ENCODE measurements at regions not wholly inside any gene's neighbourhood (a gene's known extent, or its start where the extent isn't known, plus 50 kb on each side); places are given as distances from the start of the nearest gene placed in this dataset.

DNA sequence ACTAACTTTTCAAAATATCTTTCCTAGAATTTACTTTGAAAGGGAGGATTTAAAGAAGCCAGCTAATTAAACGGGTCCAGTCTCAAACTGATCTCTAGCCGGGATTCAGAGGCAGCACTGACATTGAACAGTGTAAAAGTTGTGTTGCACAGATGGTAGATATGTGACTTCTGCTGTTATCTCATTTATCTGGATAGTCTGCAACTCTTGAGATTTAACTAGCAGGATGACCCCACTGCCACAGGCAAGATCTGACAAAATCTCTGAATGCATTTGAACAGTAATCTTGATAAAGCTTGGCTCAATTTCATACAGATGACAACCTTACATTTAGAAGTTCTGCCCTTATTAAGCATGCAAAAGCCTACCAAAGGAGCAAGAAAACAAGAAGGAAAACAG, 138.0 kb upstream of the CPNE8 start:
- DNase-seq (ENCODE audit: extremely low read depth, low read depth): no peak
- H3K4me3 ChIP-seq (replicated peaks; ENCODE audit: low read depth, low read length): no peak overlapping the region
- TF ChIP-seq, protein P1, sequence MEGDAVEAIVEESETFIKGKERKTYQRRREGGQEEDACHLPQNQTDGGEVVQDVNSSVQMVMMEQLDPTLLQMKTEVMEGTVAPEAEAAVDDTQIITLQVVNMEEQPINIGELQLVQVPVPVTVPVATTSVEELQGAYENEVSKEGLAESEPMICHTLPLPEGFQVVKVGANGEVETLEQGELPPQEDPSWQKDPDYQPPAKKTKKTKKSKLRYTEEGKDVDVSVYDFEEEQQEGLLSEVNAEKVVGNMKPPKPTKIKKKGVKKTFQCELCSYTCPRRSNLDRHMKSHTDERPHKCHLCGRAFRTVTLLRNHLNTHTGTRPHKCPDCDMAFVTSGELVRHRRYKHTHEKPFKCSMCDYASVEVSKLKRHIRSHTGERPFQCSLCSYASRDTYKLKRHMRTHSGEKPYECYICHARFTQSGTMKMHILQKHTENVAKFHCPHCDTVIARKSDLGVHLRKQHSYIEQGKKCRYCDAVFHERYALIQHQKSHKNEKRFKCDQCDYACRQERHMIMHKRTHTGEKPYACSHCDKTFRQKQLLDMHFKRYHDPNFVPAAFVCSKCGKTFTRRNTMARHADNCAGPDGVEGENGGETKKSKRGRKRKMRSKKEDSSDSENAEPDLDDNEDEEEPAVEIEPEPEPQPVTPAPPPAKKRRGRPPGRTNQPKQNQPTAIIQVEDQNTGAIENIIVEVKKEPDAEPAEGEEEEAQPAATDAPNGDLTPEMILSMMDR (IDR thresholded peaks at IDR 0.05; ENCODE audit: low read depth, low read length, missing control alignments): no peak

DNA sequence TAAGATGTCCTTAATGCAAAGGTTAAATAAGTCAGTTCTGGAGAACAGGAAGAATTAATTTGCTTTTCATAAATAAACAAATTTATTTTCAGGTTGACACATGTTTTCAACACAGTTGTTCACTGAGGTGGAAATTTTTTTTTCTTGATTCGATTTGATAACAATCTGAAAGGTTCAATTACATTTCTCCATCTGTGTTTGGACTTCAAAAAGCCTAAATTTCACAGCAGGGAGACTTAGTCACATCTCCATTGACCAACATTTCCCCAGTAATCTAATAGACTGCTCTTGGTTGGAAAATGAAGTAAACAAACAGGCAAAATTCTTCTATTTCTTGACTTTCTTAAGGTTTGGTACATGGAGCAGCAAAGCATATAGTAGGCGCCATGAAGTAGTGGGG, 134.9 kb upstream of the CPNE8 start:
- DNase-seq (ENCODE audit: extremely low read depth, low read depth): no peak
- TF ChIP-seq, protein P1 (IDR thresholded peaks at IDR 0.05; ENCODE audit: low read depth, low read length, missing control alignments): no peak
- H3K4me3 ChIP-seq (replicated peaks; ENCODE audit: low read depth, low read length): no peak overlapping the region

DNA sequence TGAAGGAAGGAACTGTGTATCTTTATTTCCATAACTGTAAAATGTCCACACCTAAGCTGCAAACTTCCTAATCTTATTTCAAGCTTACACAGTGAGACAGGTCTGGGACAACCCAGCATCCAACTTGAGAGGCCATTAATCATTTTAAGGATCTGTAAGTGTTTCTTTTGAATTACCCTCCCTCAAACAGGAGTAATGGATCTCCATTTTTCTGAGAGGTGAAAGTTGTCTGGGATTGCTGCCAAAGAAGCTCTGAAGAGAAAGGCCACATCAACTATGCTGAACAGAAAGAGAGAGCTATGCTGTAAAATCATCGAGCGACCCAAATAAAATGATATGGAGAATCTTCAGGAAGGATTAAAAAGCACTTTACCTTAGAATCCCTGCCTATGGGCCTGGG, 131.7 kb upstream of the CPNE8 start:
- TF ChIP-seq, protein P1 (IDR thresholded peaks at IDR 0.05; ENCODE audit: low read depth, low read length, missing control alignments): no peak
- no peak overlapping the region for H3K4me3 ChIP-seq (replicated peaks; ENCODE audit: low read depth, low read length)
- DNase-seq (ENCODE audit: extremely low read depth, low read depth): no peak

DNA sequence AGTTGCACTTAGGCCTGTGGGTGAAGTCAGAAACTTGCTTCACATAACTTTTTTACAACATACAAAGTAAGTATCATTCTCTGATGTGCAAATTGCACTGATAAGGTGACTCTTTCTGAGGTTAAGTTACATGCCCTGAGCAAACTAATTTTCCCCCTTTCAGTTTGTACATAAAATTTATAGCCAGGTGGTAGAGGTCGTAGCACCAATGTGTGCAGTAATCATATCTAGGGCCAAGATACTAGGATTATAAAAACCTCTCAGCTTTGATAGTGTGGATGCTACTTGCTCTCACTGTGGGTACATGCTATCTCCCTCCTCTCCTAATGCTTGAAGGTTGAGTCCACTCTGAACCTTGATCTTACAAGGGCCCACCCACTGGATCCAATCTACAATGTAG, 130.7 kb upstream of the CPNE8 start:
- DNase-seq (ENCODE audit: extremely low read depth, low read depth): no peak
- TF ChIP-seq, protein P1 (IDR thresholded peaks at IDR 0.05; ENCODE audit: low read depth, low read length, missing control alignments): no peak
- H3K4me3 ChIP-seq (replicated peaks; ENCODE audit: low read depth, low read length): no peak overlapping the region

DNA sequence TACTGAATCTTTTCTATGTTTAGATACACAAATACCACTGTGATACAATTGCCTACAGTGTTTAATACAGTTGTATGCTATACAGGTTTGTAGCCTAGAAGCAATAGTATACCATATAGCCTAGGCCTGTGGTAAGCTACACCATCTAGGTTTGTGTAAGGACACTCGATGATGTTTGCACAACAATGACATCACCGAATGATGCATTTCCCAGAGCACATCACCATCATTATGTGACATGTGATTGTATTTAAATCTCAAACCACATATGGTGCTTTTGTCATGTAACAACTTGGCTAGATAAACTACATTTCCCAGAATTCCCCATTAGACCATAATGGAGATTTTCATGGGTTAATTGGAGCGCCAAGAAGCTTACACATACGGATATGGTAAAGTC, 128.4 kb upstream of the CPNE8 start:
- TF ChIP-seq, protein P1 (IDR thresholded peaks at IDR 0.05; ENCODE audit: low read depth, low read length, missing control alignments): no peak
- no peak overlapping the region for H3K4me3 ChIP-seq (replicated peaks; ENCODE audit: low read depth, low read length)
- DNase-seq (ENCODE audit: extremely low read depth, low read depth): no peak

DNA sequence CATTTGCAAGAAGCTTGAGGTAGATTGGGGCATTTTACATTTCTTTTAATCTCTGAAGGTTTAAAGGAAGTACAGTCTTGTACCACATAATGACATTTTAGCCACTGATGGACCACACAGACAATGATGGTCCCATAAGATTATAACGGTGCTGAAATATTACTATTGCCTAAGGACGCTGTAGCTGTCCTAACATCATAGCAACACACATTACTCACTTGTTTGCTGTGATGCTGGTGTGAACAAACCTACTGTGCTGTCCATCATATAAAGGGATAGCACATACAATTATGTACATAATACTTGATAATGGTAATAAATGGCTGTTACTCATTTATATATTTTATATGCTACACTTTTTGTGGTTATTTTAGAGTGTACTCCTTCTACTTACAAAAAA, 127.1 kb upstream of the CPNE8 start:
- no peak overlapping the region for H3K4me3 ChIP-seq (replicated peaks; ENCODE audit: low read depth, low read length)
- no peak for DNase-seq (ENCODE audit: extremely low read depth, low read depth)
- TF ChIP-seq, protein P1 (IDR thresholded peaks at IDR 0.05; ENCODE audit: low read depth, low read length, missing control alignments): no peak

DNA sequence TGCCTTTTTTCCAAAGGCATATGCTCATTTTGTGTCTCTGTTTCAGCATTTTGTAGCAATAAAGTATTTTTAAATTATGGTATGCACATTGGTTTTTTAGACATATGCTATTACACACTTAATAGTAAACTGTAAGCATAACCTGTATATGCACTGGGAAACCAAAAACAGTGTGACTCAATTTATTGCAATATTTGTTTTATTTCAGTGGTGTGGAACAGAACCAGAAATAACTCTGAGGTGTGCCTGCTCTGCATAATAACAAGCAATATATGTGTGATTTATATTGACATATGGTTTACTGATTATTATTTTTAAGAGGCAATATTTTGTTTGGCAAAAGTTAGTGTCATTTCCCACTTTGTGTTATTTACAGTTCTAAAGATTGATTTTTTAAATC, 126.6 kb upstream of the CPNE8 start:
- TF ChIP-seq, protein P1 (IDR thresholded peaks at IDR 0.05; ENCODE audit: low read depth, low read length, missing control alignments): no peak
- no peak overlapping the region for H3K4me3 ChIP-seq (replicated peaks; ENCODE audit: low read depth, low read length)
- DNase-seq (ENCODE audit: extremely low read depth, low read depth): no peak

Measured in HFF-Myc (cell line).